DMS 273 treated with DMSO at 0.1 percent for 48 hours (cell line): ENCODE measurements at regions not wholly inside any gene's neighbourhood (a gene's known extent, or its start where the extent isn't known, plus 50 kb on each side); places are given as distances from the start of the nearest gene placed in this dataset.

Experiments used
- DNase-seq: peaks from one replicate; lab custom pipeline; 2025; lab: John Stamatoyannopoulos, UW

DNA sequence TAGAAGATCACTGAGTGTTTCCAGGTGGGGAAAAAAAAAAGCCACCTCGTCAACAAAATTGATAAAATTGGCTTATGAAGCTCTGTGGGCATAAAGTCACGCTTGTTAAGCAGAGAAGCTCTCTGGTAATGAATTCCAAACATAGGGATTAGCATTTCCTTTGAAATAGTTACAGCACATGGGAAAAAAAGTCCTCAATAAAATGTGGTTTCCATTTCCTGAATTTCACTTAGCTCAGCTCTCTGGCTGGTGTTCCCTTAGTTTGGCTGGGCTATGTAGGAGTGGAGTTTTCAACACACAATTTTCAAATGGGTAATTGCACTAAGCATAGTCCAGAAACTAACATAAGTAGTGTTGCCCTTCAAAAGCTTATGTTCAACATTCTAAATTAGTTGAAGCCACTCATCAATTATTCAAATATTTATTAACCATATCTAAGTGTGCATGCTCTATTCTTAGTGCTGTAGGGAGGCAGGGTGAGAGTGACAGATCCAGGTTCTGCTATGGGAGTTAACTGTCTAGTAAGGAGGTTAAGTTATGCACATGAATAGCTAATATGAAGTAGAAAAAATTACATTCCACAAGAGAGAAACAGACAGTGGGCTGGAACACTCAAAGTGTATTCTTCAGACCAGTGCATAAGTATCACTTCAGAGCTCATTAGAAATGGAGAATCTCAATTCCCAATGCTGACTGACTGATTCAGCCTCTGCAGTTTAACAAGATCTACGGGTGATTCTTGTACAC is 445.7 kb downstream of the SMARCA1 start:
- no peak for DNase-seq

DNA sequence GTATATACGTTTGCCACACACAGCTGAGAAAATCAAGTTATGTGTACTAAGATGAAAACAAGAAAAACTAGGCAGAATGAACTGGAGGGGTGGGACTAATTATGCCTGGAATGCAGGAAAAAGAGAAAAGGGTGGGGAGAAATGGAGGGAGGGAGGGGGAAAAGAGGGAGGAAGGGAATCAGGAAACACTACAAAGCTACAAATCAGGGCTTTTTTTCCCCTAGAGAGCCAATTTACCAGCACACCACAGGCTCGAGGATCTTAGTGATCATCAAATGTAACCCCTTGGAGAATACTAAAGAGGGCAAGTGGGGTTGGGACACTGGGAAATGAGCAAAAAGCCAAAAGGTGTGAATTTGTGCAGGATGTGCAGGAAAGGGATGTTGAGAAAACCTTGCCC is 451.9 kb downstream of the SMARCA1 start:
- DNase-seq = no peak

DNA sequence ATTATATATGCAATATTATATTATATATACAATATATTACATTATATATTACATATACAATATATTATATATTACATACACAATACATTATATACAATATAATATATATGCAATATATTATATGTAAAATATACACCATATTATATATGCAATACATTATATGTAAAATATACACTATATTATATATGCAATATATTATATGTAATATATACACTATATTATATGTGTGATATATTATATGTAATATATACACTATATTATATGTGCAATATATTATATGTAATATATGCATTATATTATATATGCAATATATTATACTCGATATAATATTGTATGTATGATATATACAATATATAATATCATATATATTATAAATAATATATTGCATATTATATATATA is 457.4 kb downstream of the SMARCA1 start:
- DNase-seq = no peak

DNA sequence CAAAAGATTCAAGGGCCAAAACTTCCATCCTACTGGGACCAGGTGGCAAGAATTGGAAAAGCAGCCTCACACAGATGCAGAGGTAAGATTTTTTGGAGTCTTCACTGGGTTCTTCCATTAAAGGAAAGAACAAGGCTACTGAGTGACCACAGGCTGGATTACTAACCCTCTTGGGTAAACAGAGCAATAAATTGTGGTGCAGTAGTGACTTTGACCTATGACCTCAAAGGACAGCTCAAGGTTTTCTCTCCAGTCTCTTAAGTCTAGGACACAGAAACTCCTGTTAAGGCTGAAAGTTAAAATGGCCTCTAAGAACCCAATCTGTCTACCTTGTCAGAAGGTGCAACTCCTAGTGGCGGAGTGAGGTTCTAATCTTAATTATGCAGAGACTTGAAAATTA is 464.9 kb downstream of the SMARCA1 start:
- DNase-seq = no peak

DNA sequence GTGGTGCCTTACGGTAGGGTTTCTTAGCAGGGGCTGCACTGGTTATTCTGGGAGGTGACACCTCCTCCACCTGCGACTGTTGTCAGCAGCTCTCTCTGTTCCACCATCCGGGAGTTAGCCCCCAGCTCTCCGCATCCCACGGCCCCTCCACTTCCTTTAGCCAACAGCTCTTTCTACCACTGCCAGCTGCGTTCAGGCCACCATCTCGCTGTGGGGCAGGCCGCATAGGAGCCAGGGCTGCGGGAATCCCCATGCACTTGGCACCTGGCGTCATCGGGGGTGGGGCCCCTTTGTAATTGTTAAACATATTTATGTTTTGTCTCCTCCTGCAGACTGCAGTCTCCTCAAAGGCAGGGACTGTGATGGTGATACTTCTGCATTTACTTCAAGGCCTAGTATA is 480.2 kb downstream of the SMARCA1 start:
- no peak for DNase-seq

DNA sequence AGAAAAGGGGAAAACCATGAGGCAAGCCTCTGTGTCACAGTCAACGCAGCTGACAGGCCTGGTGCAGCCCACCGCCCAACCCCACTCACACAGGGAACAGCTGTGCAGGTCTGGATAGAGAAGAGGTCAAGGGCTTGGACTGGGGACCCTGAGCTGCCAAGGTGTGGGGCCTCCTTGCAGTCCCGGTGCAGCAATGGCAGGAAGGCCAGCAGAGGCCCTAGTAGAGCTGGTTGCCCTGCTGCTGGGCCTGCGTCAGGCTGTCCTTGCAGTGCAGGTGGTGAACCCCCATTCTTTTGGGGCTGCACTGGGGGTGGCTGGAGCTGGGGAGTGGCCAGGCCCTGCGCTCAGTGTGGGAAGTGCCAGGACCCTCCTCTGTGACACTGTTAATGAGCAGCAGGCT is 482.0 kb downstream of the SMARCA1 start:
- no peak for DNase-seq

DNA sequence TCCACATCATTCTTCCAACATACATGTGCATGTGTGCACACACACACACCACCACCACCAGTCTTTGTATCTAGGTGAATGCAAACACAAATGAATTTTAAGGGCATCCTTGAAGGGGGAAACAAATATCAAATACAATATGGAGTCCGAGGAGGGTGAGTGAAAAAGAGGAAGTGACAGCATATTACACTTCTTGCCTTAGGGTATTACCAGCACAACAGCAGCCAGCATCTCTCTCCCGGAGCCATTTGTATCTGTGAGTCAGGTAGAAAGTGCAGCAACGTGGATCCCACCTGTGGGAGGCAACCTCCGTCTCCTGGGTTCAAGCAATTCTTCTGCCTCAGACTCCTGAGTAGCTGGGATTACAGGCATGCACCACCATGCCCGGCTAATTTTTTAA is 483.2 kb downstream of the SMARCA1 start:
- DNase-seq = no peak

DNA sequence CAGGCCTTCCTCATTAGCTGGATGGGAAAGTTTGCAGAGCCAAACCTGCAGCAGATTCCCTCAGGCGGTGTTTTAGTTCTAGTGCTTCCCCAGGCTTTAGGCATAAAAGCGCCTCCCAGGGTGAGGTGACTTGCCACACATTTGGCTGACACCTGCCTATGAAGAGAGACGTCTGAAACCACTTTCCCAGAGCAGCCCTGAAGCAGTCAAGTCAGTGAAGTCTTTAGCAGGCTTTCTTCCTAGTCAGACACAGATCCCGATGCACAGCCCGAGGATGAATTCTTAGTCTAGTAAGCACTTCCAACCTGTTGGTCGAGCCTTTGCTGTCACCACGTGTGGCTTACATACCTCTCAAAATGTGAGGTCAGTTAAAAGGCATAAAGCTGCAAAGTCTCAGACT is 484.1 kb downstream of the SMARCA1 start:
- no peak for DNase-seq

DNA sequence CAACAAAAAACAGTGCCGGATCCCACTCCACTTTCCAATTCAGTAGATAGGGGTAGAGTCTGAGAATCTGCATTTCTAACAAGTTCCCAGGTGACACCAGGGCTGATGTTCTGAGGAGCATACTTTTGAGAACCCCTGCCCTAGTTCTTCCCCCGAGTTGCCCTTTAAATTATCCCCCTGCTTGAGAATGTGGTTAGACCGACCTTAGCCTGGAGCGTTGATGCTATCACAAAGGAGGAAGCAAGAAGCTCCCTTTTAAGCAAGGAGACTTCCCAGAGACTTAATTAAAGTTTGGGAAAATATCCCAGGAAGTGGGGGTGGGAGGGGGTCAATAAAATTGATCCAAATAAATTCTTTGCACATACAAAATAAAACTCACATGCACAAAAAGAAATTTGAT is 485.9 kb downstream of the SMARCA1 start:
- DNase-seq = no peak

DNA sequence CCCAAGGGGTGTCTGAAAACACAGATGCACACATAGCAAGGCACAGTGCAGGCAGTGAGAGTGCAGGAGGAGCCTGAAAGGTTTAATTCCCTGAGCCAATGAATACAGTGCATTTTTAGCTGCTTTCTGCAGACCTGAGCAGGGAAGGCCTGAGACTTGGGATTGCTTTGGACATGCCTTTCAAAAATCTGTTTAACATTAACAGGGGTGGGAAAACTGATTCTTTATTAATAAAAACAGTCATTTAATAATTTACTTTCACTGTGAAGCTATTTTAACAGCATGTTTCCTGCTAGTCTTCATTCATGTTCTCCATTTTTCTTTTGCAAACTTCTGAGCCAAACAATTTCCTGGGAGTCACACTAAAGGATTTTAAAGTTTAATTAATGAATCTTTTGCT is 488.1 kb downstream of the SMARCA1 start:
- no peak for DNase-seq

DNA sequence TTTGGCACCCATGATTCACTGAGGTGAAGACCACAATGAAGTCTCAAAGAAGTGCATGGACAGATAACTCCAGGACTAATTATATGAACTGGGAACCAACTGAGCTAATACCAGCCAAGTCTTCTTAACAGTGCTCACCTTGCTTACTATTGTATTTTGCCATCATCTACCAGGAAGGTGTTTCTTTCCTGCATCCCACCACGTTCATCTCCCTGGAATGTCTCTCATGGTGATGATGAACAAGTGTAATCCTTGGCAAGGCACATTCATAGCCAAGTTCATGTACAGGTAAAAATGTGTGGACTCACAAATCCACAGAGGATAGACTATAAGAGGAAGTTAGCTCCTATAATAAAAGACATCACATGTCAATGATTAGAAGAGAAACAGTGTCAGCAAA is 489.1 kb downstream of the SMARCA1 start:
- no peak for DNase-seq

DNA sequence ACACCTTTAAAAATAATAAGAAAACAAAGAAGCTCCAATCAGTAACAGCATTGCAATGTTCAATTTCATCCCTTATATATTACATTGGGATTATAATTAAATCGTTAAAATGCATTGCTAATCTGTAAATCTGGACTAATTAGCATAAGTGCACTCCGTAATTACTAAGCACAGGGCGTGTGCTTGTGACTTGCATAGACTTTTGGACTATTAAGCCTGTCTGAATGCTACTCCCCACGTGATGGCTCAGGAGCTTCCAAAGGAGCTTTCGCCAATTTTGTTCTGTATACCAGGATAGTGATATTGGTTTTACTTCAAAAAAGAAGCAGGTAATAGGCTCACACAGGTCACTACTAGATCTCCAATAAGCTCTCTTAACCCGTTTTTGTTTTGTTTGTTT is 497.1 kb downstream of the SMARCA1 start:
- DNase-seq = no peak

DNA sequence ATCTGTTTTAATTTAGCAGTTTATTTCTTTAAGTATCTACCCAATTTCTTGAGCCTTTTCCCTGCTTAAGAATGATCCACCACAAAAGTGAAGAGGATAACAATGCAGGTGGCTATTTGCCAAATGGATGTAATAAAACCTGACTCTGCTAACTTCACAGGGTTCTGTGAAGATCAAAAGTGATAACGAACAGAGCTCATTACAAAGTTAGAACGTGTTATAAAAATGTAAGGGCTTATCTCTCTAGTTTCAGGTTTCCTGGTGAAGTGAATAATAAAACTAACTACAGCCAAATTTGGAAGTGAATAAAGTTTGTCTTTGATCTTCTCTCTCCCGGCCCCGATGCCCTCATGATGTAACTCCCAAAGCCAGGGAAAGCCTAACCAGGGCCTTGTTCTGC is 497.9 kb downstream of the SMARCA1 start:
- no peak for DNase-seq

DNA sequence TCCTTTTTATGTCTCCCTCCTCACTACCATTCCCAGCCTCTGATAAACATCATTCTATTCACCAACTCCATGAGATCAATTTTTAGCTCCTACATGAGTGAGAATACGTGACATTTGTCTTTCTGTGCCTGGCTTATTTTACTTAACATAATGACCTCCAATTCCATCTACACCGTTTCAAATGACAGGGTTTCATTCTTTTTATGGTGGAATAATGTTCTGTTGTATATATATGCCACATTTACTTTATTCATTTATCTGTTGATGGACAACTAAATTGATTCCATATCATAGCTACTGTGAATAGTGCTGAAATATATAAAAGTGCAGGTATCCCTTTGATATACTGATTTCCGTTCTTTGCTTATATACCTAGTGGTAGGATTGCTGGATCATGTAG is 503.9 kb downstream of the SMARCA1 start:
- no peak for DNase-seq

DNA sequence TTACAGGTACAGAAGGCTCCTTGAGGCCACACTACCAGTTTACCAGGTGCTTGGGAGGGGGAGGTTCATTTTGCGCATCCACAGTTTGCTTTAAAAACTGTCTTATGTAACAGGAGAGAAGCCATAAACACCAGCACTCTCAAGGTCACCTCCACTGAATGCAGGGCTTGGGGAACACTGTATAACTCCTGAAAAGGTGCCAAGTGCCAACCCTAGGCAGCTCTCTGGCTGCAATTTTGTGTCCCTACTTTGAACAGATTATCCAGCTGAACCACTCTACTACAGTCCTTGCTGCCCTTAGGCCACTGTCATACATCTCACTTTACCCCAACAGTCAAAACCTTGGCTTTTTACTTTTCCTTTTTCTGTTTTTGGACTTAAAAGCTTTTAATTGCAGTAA is 507.9 kb downstream of the SMARCA1 start:
- DNase-seq = no peak

DNA sequence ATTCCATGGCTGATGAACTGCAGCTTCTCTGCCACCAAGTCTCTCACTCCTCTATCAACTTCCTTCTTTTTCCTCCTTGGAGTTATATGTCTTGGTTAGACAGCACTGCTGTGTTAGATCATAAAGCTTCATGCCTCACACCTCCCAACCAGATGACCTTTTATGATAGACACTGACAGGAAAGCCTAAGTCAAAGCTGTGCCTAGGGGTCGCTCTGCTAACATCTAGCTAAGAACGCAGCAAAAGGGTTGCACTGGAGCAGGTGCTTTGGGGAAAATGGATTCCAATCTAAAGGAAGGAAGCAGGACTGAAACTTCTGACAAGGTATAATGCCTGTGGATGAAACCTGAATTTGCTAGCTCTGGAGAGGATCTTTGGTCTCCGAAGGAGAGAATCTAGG is 509.7 kb downstream of the SMARCA1 start:
- no peak for DNase-seq

DNA sequence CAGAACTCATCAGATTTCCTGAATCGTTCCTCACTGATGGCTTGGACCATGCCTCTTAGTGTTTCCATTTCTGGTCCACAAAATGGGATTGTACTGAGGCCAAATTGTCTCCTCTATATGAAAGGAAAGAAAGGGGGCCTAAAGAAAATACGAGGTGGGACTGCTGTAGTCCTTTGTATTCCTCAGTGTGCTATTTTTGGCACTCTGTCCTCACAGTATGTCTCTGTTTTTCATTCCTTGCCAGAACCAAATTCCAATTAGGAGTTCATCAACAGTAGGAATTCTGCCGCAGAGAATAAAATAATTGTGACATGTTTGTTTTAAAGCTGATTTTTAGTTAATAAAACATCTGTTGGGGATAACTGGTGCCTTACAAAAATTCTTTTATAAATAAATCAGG is 515.7 kb downstream of the SMARCA1 start:
- DNase-seq = peak; percentile 38

DNA sequence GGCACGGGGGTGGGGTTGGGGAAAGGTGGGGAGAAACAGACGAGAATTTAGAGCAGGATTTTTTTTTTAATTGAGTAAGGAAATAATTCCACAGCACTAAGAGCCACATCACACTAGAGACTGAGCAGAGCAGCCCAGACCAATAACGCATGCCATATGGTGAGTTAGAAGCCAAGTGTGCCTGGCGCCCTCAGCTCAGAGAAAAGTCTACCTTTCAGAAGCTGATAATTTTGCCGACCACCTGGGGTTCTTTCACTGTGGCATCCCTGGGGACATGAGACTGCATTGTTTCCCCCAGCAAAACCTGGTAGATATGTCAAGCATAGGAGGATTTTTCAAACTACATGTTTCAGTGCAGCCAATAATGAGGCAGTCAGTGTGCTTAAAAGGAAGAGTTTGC is 516.8 kb downstream of the SMARCA1 start:
- peak; percentile 47 for DNase-seq

DNA sequence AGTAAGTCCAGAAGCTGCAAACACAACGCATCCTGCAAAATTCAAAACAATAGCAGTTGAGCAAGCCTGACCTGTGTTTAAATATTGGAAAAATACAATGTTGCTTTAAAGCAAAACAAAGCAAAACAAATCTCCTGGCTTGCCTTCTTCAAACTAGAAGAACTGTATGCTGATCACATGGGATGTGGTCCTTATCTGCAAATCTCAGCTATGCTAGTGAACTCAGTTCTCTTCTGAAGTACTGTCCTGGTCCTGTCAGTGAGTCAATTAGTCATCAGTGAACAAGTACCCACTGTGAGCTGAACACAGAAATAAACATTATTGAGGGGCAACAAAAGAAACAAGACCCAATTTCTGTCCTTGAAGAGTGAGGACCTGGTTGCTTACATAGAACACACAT is 522.5 kb downstream of the SMARCA1 start:
- DNase-seq = no peak

DNA sequence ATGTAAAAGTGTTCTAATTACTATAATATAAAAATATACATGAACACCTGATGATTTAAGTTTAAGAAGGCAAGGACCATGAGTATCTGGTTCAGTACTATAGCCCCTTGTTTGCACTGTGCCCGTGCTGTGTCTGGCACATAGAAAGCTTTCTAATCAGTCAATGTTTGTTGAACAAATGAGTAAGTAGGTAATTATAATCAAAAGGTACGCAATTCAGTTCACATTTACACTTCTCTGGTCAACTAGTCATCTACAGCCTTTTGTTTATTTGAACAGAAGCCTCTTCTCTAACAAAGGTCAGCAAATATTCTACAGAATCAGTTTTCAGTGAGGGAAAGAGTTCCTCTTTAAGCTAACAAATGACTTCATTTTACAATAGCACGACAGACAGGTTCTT is 523.3 kb downstream of the SMARCA1 start:
- no peak for DNase-seq

DNA sequence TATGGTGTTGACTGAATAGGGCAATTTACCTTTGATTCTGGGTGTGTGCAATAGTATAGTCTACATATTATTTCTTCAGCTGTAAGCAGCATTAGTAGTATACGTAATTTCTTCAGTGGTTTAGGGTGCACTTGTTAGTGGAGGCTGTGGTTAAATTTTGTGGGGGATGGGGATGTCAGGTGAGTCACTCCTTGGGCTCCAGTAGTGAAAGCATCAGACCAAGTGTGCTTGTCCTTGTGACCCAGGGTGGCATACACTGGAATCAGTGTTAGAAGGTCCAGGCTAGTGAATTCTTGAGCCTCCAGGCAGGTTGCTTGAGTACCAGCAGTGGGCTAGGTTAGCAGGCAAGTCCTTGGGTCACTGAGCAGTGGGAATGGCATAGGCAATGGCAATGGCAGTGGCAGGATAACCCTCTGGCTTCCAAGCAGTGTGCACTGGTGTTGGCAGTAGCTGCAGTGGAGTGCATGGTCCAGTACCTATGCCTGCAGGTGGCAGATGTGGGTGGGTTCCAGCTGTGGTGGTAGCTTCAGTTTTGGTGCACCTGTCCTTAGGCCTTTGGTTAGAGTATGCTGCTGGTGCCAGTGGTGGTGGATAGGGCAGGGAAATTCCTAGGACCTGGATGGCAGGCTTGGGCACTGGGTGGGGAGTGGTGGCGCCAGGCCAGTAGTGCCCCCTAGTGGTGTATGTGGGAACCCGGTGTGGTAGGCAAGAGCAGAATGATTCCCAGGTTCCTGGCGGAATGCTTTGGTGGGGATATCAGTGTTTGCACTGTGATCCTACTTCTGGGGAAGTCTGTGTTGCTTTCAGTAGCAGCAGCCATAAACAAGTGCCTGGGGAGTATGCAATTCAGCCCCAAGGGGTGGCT is 531.0 kb downstream of the SMARCA1 start:
- no peak for DNase-seq

DNA sequence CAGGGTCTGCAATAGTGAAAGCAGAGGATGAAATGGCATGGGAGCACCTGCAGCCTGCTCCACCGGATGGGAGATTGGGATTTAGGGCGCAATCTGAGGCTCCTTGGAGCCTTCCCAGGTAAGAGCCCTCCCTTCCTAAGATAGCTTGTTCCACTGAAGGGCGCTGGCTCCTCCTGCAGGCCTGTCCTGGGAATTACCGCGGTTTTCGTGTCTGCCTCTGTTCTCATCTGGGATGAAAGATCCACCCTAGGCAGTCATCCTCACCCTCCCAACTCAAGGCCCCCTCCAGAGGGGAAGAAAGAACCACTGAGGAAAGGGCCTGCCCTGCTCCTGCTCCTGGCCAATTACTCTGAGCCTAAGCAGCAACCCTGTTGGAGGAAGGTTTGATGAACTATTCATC is 547.5 kb downstream of the SMARCA1 start:
- DNase-seq = no peak

DNA sequence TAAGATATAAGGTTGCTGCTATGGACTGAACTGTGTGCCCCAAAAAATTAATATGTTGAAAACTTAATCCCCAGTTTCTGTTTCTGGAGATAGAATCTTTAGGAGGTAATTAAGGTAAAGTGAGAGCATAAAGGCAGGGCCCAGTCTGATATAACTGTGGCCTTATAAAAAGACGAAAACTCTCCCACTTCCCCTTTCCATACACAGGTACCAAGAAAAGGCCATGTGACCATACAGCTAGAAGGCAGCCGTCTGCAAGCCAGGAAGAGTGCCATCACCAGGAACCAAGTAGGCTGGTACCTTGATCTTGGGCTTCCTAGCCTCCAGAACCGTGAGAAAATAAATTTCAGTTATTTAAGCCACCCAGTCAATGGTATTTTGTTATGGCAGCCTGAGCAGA is 550.3 kb downstream of the SMARCA1 start:
- no peak for DNase-seq

DNA sequence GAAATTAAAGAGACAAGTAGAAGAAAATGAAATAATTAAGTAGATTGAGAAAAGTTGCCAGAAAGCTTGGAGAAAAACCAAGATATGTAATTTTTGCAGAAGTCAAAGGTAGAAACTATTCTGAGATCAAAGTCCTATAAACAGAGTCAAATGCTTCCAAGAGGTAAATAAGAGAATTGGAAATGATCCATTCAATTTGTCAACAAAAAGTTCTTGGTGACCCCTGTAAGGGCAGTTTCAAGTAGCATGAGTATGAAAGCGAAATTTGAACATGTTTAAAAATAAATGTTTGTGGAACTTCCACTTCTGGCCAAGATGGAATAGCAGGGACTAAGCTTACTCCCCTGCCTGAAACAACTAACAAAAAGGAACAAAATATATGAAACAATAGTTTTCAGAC is 562.0 kb downstream of the SMARCA1 start:
- DNase-seq = no peak
